Psoas muscle (tissue), 7 donors: ENCODE measurements at regions not wholly inside any gene's neighbourhood (a gene's known extent, or its start where the extent isn't known, plus 50 kb on each side); places are given as distances from the start of the nearest gene placed in this dataset.

Source experiments
- ATAC-seq, 4 donors: fragments of 200-7000 bp; cut with Tn5 transposase; one replicate each; pipeline ENCODE4 v1.9.1; 2020; ENCODE audit warnings: moderate library complexity in 3 of 4, mild to moderate bottlenecking in 2 of 4
- DNase-seq, 2 donors: peaks; one replicate each; pipeline ENCODE4 v3.0.0-alpha.2; 2020
- H3K27ac ChIP-seq: fragments of 200-600 bp; one replicate; pipeline ENCODE4 v1.8.0; 2022
- H3K27me3 ChIP-seq, 3 donors: fragments of 200-600 bp in 1 of 3; one replicate each; pipeline versions ENCODE4 v1.6.1 to v1.8.0; 2013 to 2022; ENCODE audit warnings: low read length in 2 of 3, mild to moderate bottlenecking in 2 of 3, moderate library complexity in 1 of 3; ENCODE audit not compliant: insufficient read depth in 3 of 3
- H3K36me3 ChIP-seq, 2 donors: fragments of 200-600 bp in 1 of 2; one replicate each; pipeline versions ENCODE4 v1.6.1 to v1.8.0; 2013 to 2022; ENCODE audit warnings: low read depth in 1 of 2, mild to moderate bottlenecking in 1 of 2, moderate library complexity in 1 of 2; ENCODE audit not compliant: insufficient read depth in 1 of 2
- H3K4me1 ChIP-seq: fragments of 200-600 bp; one replicate; pipeline ENCODE4 v1.8.0; 2022
- H3K4me3 ChIP-seq: fragments of 200-600 bp; one replicate; pipeline ENCODE4 v1.8.0; 2022; ENCODE audit warnings: mild to moderate bottlenecking
- H3K9me3 ChIP-seq: fragments of 200-600 bp; one replicate; pipeline ENCODE4 v1.8.0; 2022
- CTCF ChIP-seq: fragments of 200-600 bp; IDR thresholded peaks from one replicate; pipeline ENCODE4 v1.8.0; 2022; ENCODE audit warnings: antibody characterized with exemption
- WGBS, 3 donors: extraction: QIAGEN DNeasy Blood & Tissue Kit; methylation state at CpG; one replicate each; pipeline versions ENCODE4 v1.1.6 to v1.1.7; 2013; 5-methylcytosine and 5-hydroxymethylcytosine counted together
- intact Hi-C, 2 donors: fragments of 100-400 bp; cut with DNase I; formaldehyde crosslinking; loops; one replicate each; pipeline versions ENCODE4 v1.11.0 to v1.14.2; 2022
- donor health status: healthy with polysubstance abuse.
- donor health status: DM: no; HTN: no; CAD: no; lungs with moderate emphysema.
- donor health status: Bipolar disorder and iron deficiency.
- donor health status: healthy.
- donor health status: DM: yes; HTN: yes; CAD: no.
- donor health status: DM: no; HTN: no; CAD: no.
- donor health status: DM: yes; HTN: yes; CAD: no.

- H3K27ac ChIP-seq: no peak overlapping the region
- ATAC-seq (no peak), DNase-seq (no peak)
- intact Hi-C loops: no loop called here
- H3K4me1 ChIP-seq: no peaks in the 10 kb centered on the region
- TF ChIP-seq CTCF: no peak
- 82 to 90% (median 87%) methylated on average over 2 of the region's 2 CpGs for WGBS, 3 donors
- no peaks in the 10 kb centered on the region for H3K27me3 ChIP-seq
- no peak overlapping the region for H3K4me3 ChIP-seq
- H3K9me3 ChIP-seq: no peaks in the 10 kb centered on the region
- no peaks in the 10 kb centered on the region for H3K36me3 ChIP-seq
Measured at GRCh38 chr14:86971292-86971691, 1021.7 kb downstream of the GALC start.

GRCh38 chr14:86961106-86961716, 1031.8 kb downstream of the GALC start:
- intact Hi-C loops: no loop called here
- 56 to 73% (median 56%) methylated on average over 2 of the region's 2 CpGs for WGBS, 3 donors
- no peak for TF ChIP-seq CTCF

GRCh38 chr14:86955771-86956354, 1037.1 kb downstream of the GALC start:
- H3K27ac ChIP-seq: no peak overlapping the region
- WGBS, 3 donors: 59 to 69% (median 66%) methylated on average over 5 of the region's 5 CpGs
- ATAC-seq: no peak
- H3K36me3 ChIP-seq: no peaks in the 10 kb centered on the region
- H3K4me1 ChIP-seq: no peaks in the 10 kb centered on the region
- no peak overlapping the region for H3K4me3 ChIP-seq
- intact Hi-C loops: no loop called here
- no peaks in the 10 kb centered on the region for H3K27me3 ChIP-seq
- H3K9me3 ChIP-seq: no peaks in the 10 kb centered on the region
- DNase-seq: no peak
- TF ChIP-seq CTCF: no peak

More at GRCh38 chr14:86961106-86961716, 1031.8 kb downstream of the GALC start:
- H3K27ac ChIP-seq: no peak overlapping the region
- H3K9me3 ChIP-seq: no peaks in the 10 kb centered on the region
- no peak overlapping the region for H3K4me3 ChIP-seq
- no peaks in the 10 kb centered on the region for H3K36me3 ChIP-seq
- no peaks in the 10 kb centered on the region for H3K27me3 ChIP-seq
- H3K4me1 ChIP-seq: no peaks in the 10 kb centered on the region
- no peak for ATAC-seq
- DNase-seq: no peak

GRCh38 chr14:86954623-86955022, 1038.4 kb downstream of the GALC start:
- H3K4me3 ChIP-seq: no peak overlapping the region
- no peak for ATAC-seq
- H3K4me1 ChIP-seq: no peaks in the 10 kb centered on the region
- no peaks in the 10 kb centered on the region for H3K36me3 ChIP-seq
- H3K27me3 ChIP-seq: no peaks in the 10 kb centered on the region
- no peaks in the 10 kb centered on the region for H3K9me3 ChIP-seq
- no peak for TF ChIP-seq CTCF
- no peak overlapping the region for H3K27ac ChIP-seq
- DNase-seq: no peak
- intact Hi-C loops: no loop called here
- WGBS, 3 donors: 49 to 55% (median 51%) methylated on average over 1 of the region's 1 CpG

- Histone ChIP-seq H3K27ac (no peak overlapping the region), H3K36me3 (no peaks in the 10 kb centered on the region), H3K4me3 (no peak overlapping the region), H3K4me1 (no peaks in the 10 kb centered on the region), H3K9me3 (no peaks in the 10 kb centered on the region), H3K27me3 (no peaks in the 10 kb centered on the region)
- no peak for DNase-seq
- intact Hi-C loops: no loop called here
- no peak for TF ChIP-seq CTCF
- ATAC-seq: no peak
- 75 to 83% (median 81%) methylated on average over 3 of the region's 3 CpGs for WGBS, 3 donors
Measured at GRCh38 chr14:86946446-86946845, 1046.5 kb downstream of the GALC start.
